SK-N-SH treated with all-trans-retinoic acid at 6 μM for 48 hours (cell line): ENCODE measurements at regions not wholly inside any gene's neighbourhood (a gene's known extent, or its start where the extent isn't known, plus 50 kb on each side); places are given as distances from the start of the nearest gene placed in this dataset.

Source experiments
- ATAC-seq: fragments of 200-7000 bp; cut with Tn5 transposase; 3 replicates; pipeline ENCODE4 v1.9.1; 2020; ENCODE audit warnings: mild to moderate bottlenecking, moderate library complexity
- ARNTL ChIP-seq: fragments of 450-650 bp; formaldehyde crosslinking; IDR thresholded peaks from 2 replicates; pipeline ENCODE4 v1.5.0; 2020; ENCODE audit warnings: low read depth, mild to moderate bottlenecking, moderate library complexity, borderline replicate concordance
- BACH2 ChIP-seq: fragments of 250-450 bp; sonication (Bioruptor Pico); IDR thresholded peaks from 2 replicates; pipeline ENCODE4 v1.9.0; 2021; ENCODE audit warnings: mild to moderate bottlenecking, borderline replicate concordance
- CSDC2 ChIP-seq: fragments of 250-450 bp; sonication (Bioruptor Pico); IDR thresholded peaks from 2 replicates; pipeline ENCODE4 v1.5.0; 2020; ENCODE audit warnings: mild to moderate bottlenecking, moderate library complexity
- ESRRG ChIP-seq: fragments of 250-450 bp; sonication (Bioruptor Pico); IDR thresholded peaks from 2 replicates; pipeline ENCODE4 v1.6.1; 2021; ENCODE audit warnings: mild to moderate bottlenecking
- GLIS3 ChIP-seq: fragments of 250-450 bp; sonication (Bioruptor Pico); IDR thresholded peaks from 2 replicates; pipeline ENCODE4 v1.5.0; 2020; ENCODE audit warnings: mild to moderate bottlenecking, moderate library complexity
- ISL1 ChIP-seq: fragments of 250-450 bp; sonication (Bioruptor Pico); IDR thresholded peaks from 2 replicates; pipeline ENCODE4 v2.1.2; 2022; ENCODE audit warnings: mild to moderate bottlenecking, moderate library complexity
- OSR1 ChIP-seq: fragments of 250-450 bp; sonication (Bioruptor Pico); IDR thresholded peaks from 2 replicates; pipeline ENCODE4 v1.8.0; 2022; ENCODE audit warnings: moderate library complexity, mild to moderate bottlenecking, inconsistent platforms
- PATZ1 ChIP-seq: fragments of 250-450 bp; sonication (Bioruptor Pico); IDR thresholded peaks from 2 replicates; pipeline ENCODE4 v1.8.0; 2020; ENCODE audit warnings: mild to moderate bottlenecking, moderate library complexity, borderline replicate concordance
- PPARA ChIP-seq: fragments of 250-450 bp; sonication (Bioruptor Pico); IDR thresholded peaks from 2 replicates; pipeline ENCODE4 v1.5.0; 2020; ENCODE audit warnings: mild to moderate bottlenecking, borderline replicate concordance
- RARB ChIP-seq: fragments of 250-450 bp; sonication (Bioruptor Pico); IDR thresholded peaks from 2 replicates; pipeline ENCODE4 v1.8.0; 2021; ENCODE audit warnings: mild to moderate bottlenecking, moderate library complexity
- SNAI2 ChIP-seq: fragments of 250-450 bp; sonication (Bioruptor Pico); IDR thresholded peaks from 2 replicates; pipeline ENCODE4 v1.5.0; 2020; ENCODE audit warnings: mild to moderate bottlenecking, moderate library complexity
- TCF4 ChIP-seq: fragments of 250-450 bp; sonication (Bioruptor Pico); IDR thresholded peaks from 2 replicates; pipeline ENCODE4 v1.8.0; 2021; ENCODE audit warnings: mild to moderate bottlenecking, moderate library complexity, borderline replicate concordance
- TOX ChIP-seq: fragments of 250-450 bp; sonication (Bioruptor Pico); IDR thresholded peaks from 2 replicates; pipeline ENCODE4 v1.8.0; 2021; ENCODE audit warnings: mild to moderate bottlenecking, moderate library complexity, borderline replicate concordance
- TSHZ2 ChIP-seq: fragments of 250-450 bp; sonication (Bioruptor Pico); IDR thresholded peaks from 2 replicates; pipeline ENCODE4 v1.5.0; 2020; ENCODE audit warnings: mild to moderate bottlenecking, moderate library complexity
- ZC3H10 ChIP-seq: fragments of 250-450 bp; sonication (Bioruptor Pico); IDR thresholded peaks from 2 replicates; pipeline ENCODE4 v1.5.1; 2021; ENCODE audit warnings: mild to moderate bottlenecking, moderate library complexity
- ZFP3 ChIP-seq: fragments of 250-450 bp; sonication (Bioruptor Pico); IDR thresholded peaks from 2 replicates; pipeline ENCODE4 v1.5.0; 2020; ENCODE audit warnings: mild to moderate bottlenecking, moderate library complexity
- ZFP30 ChIP-seq: fragments of 450-650 bp; formaldehyde crosslinking; IDR thresholded peaks from 2 replicates; pipeline ENCODE4 v1.5.0; 2022; ENCODE audit warnings: mild to moderate bottlenecking, moderate library complexity
- ZNF565 ChIP-seq: fragments of 450-650 bp; formaldehyde crosslinking; conservative IDR thresholded peaks from 2 replicates; pipeline ENCODE4 v1.5.0; 2020; ENCODE audit warnings: low read depth, mild to moderate bottlenecking, moderate library complexity
- ZNF70 ChIP-seq: fragments of 450-650 bp; formaldehyde crosslinking; IDR thresholded peaks from 2 replicates; pipeline ENCODE4 v1.5.0; 2020; ENCODE audit warnings: mild to moderate bottlenecking, moderate library complexity
- ZNF8 ChIP-seq: fragments of 450-650 bp; formaldehyde crosslinking; IDR thresholded peaks from 2 replicates; pipeline ENCODE4 v1.5.0; 2020; ENCODE audit warnings: mild to moderate bottlenecking, moderate library complexity
- TF ChIP-seq, protein P1 (sequence below): fragments of 250-450 bp; sonication (Bioruptor Pico); IDR thresholded peaks from 2 replicates; pipeline ENCODE4 v1.5.1; 2021; ENCODE audit warnings: mild to moderate bottlenecking, moderate library complexity
- TF ChIP-seq, protein P2 (sequence below): fragments of 250-450 bp; sonication (Bioruptor Pico); IDR thresholded peaks from 2 replicates; pipeline ENCODE4 v1.5.1; 2020; ENCODE audit warnings: low read depth, mild to moderate bottlenecking, moderate library complexity
- TF ChIP-seq, protein P3 (sequence below): fragments of 250-450 bp; sonication (Bioruptor Pico); IDR thresholded peaks from 2 replicates; pipeline ENCODE4 v1.8.0; 2021; ENCODE audit warnings: low read depth, mild to moderate bottlenecking, moderate library complexity, borderline replicate concordance

DNA sequence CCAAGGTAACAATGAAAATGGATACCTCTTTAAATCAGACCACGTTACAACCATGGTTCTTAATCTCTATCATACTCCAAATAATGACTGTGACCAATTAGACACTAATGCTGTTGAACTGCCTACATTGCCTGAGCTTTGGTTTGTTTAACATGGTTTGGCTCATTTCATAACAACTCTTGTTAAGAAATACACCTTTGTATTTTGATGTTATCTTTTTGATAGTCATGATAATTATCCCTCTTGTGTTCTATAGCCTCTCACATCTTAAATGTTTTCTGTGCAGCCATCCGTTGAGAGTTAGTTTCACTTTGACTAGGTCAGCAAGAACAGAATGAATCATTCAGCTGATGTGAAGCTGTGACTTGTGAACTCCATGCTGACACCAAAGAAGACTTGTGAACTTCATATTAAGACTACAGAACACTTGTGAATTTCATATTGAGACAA lies 75.5 kb upstream of the RERGL start:
- peak; percentile 66 for ATAC-seq
- TF ChIP-seq OSR1 (CRISPR knock-in tag) (no peak), GLIS3 (CRISPR knock-in tag) (no peak), ZC3H10 (CRISPR knock-in tag) (no peak), TCF4 (no peak)
- TF ChIP-seq, protein P1, sequence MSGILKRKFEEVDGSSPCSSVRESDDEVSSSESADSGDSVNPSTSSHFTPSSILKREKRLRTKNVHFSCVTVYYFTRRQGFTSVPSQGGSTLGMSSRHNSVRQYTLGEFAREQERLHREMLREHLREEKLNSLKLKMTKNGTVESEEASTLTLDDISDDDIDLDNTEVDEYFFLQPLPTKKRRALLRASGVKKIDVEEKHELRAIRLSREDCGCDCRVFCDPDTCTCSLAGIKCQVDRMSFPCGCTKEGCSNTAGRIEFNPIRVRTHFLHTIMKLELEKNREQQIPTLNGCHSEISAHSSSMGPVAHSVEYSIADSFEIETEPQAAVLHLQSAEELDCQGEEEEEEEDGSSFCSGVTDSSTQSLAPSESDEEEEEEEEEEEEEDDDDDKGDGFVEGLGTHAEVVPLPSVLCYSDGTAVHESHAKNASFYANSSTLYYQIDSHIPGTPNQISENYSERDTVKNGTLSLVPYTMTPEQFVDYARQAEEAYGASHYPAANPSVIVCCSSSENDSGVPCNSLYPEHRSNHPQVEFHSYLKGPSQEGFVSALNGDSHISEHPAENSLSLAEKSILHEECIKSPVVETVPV = no peak

GRCh38 chr12:18160901-18161300 lies 70.9 kb upstream of the RERGL start:
- TF ChIP-seq CSDC2 = no peak
- no peak for TF ChIP-seq ZNF565 (CRISPR knock-in tag)
- TF ChIP-seq ZNF8 (CRISPR knock-in tag) = no peak
- no peak for TF ChIP-seq ISL1 (CRISPR knock-in tag)
- TF ChIP-seq BACH2 (CRISPR knock-in tag) = no peak
- TF ChIP-seq ZFP3 (CRISPR knock-in tag) = no peak
- no peak for TF ChIP-seq SNAI2 (CRISPR knock-in tag)
- TF ChIP-seq, protein P1 = no peak
- TF ChIP-seq, protein P2, sequence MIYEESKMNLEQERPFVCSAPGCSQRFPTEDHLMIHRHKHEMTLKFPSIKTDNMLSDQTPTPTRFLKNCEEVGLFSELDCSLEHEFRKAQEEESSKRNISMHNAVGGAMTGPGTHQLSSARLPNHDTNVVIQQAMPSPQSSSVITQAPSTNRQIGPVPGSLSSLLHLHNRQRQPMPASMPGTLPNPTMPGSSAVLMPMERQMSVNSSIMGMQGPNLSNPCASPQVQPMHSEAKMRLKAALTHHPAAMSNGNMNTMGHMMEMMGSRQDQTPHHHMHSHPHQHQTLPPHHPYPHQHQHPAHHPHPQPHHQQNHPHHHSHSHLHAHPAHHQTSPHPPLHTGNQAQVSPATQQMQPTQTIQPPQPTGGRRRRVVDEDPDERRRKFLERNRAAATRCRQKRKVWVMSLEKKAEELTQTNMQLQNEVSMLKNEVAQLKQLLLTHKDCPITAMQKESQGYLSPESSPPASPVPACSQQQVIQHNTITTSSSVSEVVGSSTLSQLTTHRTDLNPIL = no peak
- no peak for TF ChIP-seq GLIS3 (CRISPR knock-in tag)
- no peak for TF ChIP-seq ESRRG (CRISPR knock-in tag)
- no peak for TF ChIP-seq TOX (CRISPR knock-in tag)
- no peak for TF ChIP-seq TCF4
- no peak for TF ChIP-seq ZFP30 (CRISPR knock-in tag)
- TF ChIP-seq TSHZ2 (CRISPR knock-in tag) = no peak
- no peak for TF ChIP-seq PPARA (CRISPR knock-in tag)
- no peak for TF ChIP-seq ZC3H10 (CRISPR knock-in tag)
- TF ChIP-seq ZNF70 = no peak
- no peak for TF ChIP-seq RARB
- ATAC-seq = no peak

GRCh38 chr12:18158774-18159557 lies 69.0 kb upstream of the RERGL start:
- ATAC-seq = peak; percentile 90
- no peak for TF ChIP-seq ARNTL
- no peak for TF ChIP-seq TCF4
- no peak for TF ChIP-seq ZFP3 (CRISPR knock-in tag)
- no peak for TF ChIP-seq ZC3H10 (CRISPR knock-in tag)
- no peak for TF ChIP-seq TOX (CRISPR knock-in tag)
- no peak for TF ChIP-seq OSR1 (CRISPR knock-in tag)
- TF ChIP-seq PATZ1 (CRISPR knock-in tag) = no peak
- TF ChIP-seq CSDC2 = no peak
- no peak for TF ChIP-seq PPARA (CRISPR knock-in tag)
- TF ChIP-seq, protein P1 = no peak
- no peak for TF ChIP-seq ZNF8 (CRISPR knock-in tag)
- TF ChIP-seq, protein P3, sequence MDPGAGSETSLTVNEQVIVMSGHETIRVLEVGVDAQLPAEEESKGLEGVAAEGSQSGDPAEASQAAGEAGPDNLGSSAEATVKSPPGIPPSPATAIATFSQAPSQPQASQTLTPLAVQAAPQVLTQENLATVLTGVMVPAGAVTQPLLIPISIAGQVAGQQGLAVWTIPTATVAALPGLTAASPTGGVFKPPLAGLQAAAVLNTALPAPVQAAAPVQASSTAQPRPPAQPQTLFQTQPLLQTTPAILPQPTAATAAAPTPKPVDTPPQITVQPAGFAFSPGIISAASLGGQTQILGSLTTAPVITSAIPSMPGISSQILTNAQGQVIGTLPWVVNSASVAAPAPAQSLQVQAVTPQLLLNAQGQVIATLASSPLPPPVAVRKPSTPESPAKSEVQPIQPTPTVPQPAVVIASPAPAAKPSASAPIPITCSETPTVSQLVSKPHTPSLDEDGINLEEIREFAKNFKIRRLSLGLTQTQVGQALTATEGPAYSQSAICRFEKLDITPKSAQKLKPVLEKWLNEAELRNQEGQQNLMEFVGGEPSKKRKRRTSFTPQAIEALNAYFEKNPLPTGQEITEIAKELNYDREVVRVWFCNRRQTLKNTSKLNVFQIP (CRISPR knock-in tag) = no peak
- TF ChIP-seq ZNF70 = no peak
- no peak for TF ChIP-seq BACH2 (CRISPR knock-in tag)
- TF ChIP-seq ISL1 (CRISPR knock-in tag) = no peak
- TF ChIP-seq, protein P2 = no peak
